Heart right ventricle (tissue), 16 donors: ENCODE measurements at regions not wholly inside any gene's neighbourhood (a gene's known extent, or its start where the extent isn't known, plus 50 kb on each side); places are given as distances from the start of the nearest gene placed in this dataset.
"Not testable (repeated sequence)": the region's sequence is repeated elsewhere in the genome, so short reads cannot be mapped to it uniquely, and the experiment has no call there.

ENCODE experiments used
- ATAC-seq, 8 donors: fragments of 200-7000 bp; cut with Tn5 transposase; one replicate each; pipeline ENCODE4 v1.9.1; 2020; ENCODE audit warnings: mild to moderate bottlenecking in 8 of 8, moderate library complexity in 8 of 8, moderate number of reproducible peaks in 1 of 8
- DNase-seq, 2 donors: peaks; one replicate each; pipeline ENCODE4 v3.0.0-alpha.2; 2020
- H3K27ac ChIP-seq, 10 donors: fragments of 200-600 bp; sonication (generic) in 2 of 10; one replicate each; pipeline versions ENCODE4 v1.5.0 to v1.8.0; 2020 to 2022; ENCODE audit warnings: mild to moderate bottlenecking in 3 of 10
- H3K27me3 ChIP-seq, 7 donors: fragments of 200-600 bp; one replicate each; pipeline ENCODE4 v1.8.0; 2021 to 2022; ENCODE audit warnings: mild to moderate bottlenecking in 2 of 7
- H3K36me3 ChIP-seq, 9 donors: fragments of 200-600 bp; sonication (generic) in 1 of 9; one replicate each; pipeline versions ENCODE4 v1.5.0 to v1.8.0; 2020 to 2022; ENCODE audit warnings: mild to moderate bottlenecking in 2 of 9
- H3K4me1 ChIP-seq, 9 donors: fragments of 200-600 bp; sonication (generic) in 1 of 9; one replicate each; pipeline versions ENCODE4 v1.5.0 to v1.8.0; 2020 to 2022; ENCODE audit warnings: mild to moderate bottlenecking in 4 of 9
- H3K4me3 ChIP-seq, 10 donors: fragments of 200-600 bp; sonication (generic) in 2 of 10; one replicate each; pipeline versions ENCODE4 v1.5.0 to v1.8.0; 2020 to 2022; ENCODE audit warnings: mild to moderate bottlenecking in 7 of 10, moderate library complexity in 2 of 10
- H3K9me3 ChIP-seq, 11 donors: fragments of 200-600 bp in 10 of 11; sonication (generic) in 2 of 11; one replicate each; pipeline versions ENCODE4 v1.5.0 to v1.8.0; 2013 to 2022; ENCODE audit warnings: mild to moderate bottlenecking in 2 of 11, control low read depth in 1 of 11, moderate library complexity in 1 of 11
- CTCF ChIP-seq, 9 donors: fragments of 200-600 bp; sonication (generic) in 2 of 9; IDR thresholded peaks; one replicate each; pipeline versions ENCODE4 v1.5.0 to v1.8.0; 2021 to 2022; ENCODE audit warnings: antibody characterized with exemption in 9 of 9, mild to moderate bottlenecking in 5 of 9, moderate library complexity in 1 of 9
- WGBS, 2 donors: extraction: QIAGEN DNeasy Blood & Tissue Kit; methylation state at CpG; one replicate each; pipeline ENCODE4 v1.1.7; 2013; ENCODE audit warnings: inconsistent platforms in 1 of 2; 5-methylcytosine and 5-hydroxymethylcytosine counted together
- intact Hi-C, 10 donors: fragments of 100-400 bp; cut with DNase I; formaldehyde crosslinking; loops; one replicate each; pipeline versions ENCODE4 v1.11.1 to v1.14.2; 2022
- donor health status: Arrhythmogenic right ventricular cardiomyopathy.
- donor health status: ischemic (EF 13 %, LVEDD 7.1; RV severe dilation, severe dysfunction).
- donor health status: healthy with polysubstance abuse.
- donor health status: DM: no; HTN: yes; CAD: no.
- donor health status: DM: no; HTN: no; CAD: no.
- donor health status: ischemic (EF 25% LVEDD 6.9; RV normal size, moderate dysfunction).
- donor health status: ischemic (EF 25% LVEDD 5.7; RV mildly dilated, moderate dysfunction).
- donor health status: healthy.
- donor health status: DM: yes; HTN: yes; CAD: no.
- donor health status: Ischemic cardiomyopathy.
- donor health status: ischemic (EF 35%, LVEDD 5.7; RV mildly dilated, moderate dysfunction).
- donor health status: nonischemic (EF 11% LVEDD 7.7; RV severe dilation, severe dysfunction).
- donor health status: DM: yes; HTN: yes; CAD: no.
- donor health status: PGD.
- donor health status: ischemic (EF 29% LVEDD 5.4; RV normal size, mild dysfunction).
- donor health status: nonischemic (EF 23%, LVEDD 6.1; RV moderate dilation, normal function).

- ATAC-seq (peak; percentile 25 to 88 (median 76)), DNase-seq (peak in 1 of 2 donors; percentile 4)
- Histone ChIP-seq H3K4me1 (peaks cover 0 to 15% (median 6%) of the 10 kb centered on the region in 9 donors), H3K4me3 (no peak overlapping the region), H3K27me3 (no peaks in the 10 kb centered on the region), H3K27ac (peak overlapping the region in 8 of 10 donors; percentile 15 to 79 (median 52)), H3K9me3 (no peaks in the 10 kb centered on the region), H3K36me3 (no peaks in the 10 kb centered on the region)
- no peak for TF ChIP-seq CTCF (IDR thresholded peaks at IDR 0.05)
- intact Hi-C loops = no loop called here
- 30 to 40% methylated on average over 2 of the region's 2 CpGs for WGBS, 2 donors
Measured at GRCh38 chr18:51569153-51569552, 371.7 kb upstream of the MEX3C start.

DNA sequence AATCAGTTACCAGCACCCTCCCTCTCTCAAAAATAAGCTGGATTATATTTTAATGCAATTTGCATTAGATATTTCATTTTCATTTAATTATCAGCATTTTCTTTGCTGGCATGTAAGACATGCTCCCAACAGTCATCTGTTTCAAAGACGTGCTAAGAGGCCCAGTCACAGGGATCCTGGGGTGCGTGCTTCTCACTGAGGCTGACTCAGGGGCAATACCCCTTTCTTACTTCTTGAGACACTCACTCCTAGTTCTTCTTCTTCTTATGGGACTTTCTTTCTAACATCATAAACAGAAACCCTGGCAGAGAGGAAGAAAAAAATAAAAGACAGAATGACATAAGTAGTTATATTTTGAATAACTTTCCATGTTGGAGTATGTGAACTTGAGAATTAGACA, 372.1 kb upstream of the MEX3C start:
- intact Hi-C loops = no loop called here

GRCh38 chr18:51570071-51570470, 372.6 kb upstream of the MEX3C start:
- H3K4me3 ChIP-seq, ATAC-seq, H3K9me3 ChIP-seq, H3K36me3 ChIP-seq, intact Hi-C loops, H3K27me3 ChIP-seq, DNase-seq: not testable (repeated sequence)
- Histone ChIP-seq H3K27ac (peak overlapping the region in 1 of 10 donors; percentile 53), H3K4me1 (peaks cover 0 to 15% (median 6%) of the 10 kb centered on the region in 9 donors)
- WGBS, 2 donors = 71 to 88% methylated on average over 4 of the region's 4 CpGs

More for the DNA sequence above, 372.1 kb upstream of the MEX3C start:
- no peak for DNase-seq
- ATAC-seq = peak in 1 of 8 donors; percentile 27
- H3K9me3 ChIP-seq = no peaks in the 10 kb centered on the region
- H3K27me3 ChIP-seq = no peaks in the 10 kb centered on the region
- WGBS, 2 donors = 37 to 61% methylated on average over 2 of the region's 2 CpGs
- H3K4me1 ChIP-seq = peaks cover 0 to 15% (median 6%) of the 10 kb centered on the region in 9 donors
- H3K36me3 ChIP-seq = no peaks in the 10 kb centered on the region
- no peak for TF ChIP-seq CTCF (IDR thresholded peaks at IDR 0.05)
- no peak overlapping the region for H3K4me3 ChIP-seq
- H3K27ac ChIP-seq = peak overlapping the region in 7 of 10 donors; percentile 29 to 79 (median 53)

DNA sequence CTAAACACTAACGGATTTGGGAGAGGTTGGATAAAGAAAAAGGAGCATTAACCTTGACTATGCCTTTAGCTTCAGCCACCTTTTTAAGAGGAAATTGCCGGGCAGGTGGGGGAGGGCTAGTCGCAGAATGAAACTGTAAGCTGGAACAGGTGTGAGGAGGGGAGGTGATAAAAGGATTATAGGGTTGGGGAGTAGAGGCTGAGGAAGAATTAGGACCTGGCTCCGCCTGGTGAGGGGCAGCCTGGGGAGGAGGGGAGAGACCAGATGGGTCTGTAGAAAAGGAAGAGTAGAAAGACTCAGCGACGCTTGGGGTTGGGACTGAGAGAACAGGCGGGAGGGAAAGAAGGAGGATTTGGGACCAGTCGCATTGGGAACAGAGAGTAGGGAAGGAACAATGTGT, 376.4 kb upstream of the MEX3C start:
- peaks cover 0 to 13% (median 0%) of the 10 kb centered on the region in 11 donors for H3K9me3 ChIP-seq
- H3K27me3 ChIP-seq, H3K4me3 ChIP-seq, H3K27ac ChIP-seq, DNase-seq, intact Hi-C loops, ATAC-seq, H3K36me3 ChIP-seq: not testable (repeated sequence)
- peaks cover 0 to 11% (median 4%) of the 10 kb centered on the region in 9 donors for H3K4me1 ChIP-seq
- 64 to 65% methylated on average over 7 of the region's 8 CpGs for WGBS, 2 donors

- H3K4me1 ChIP-seq = no peaks in the 10 kb centered on the region
- no peak overlapping the region for H3K4me3 ChIP-seq
- H3K9me3 ChIP-seq = peaks cover 0 to 13% (median 0%) of the 10 kb centered on the region in 11 donors
- ATAC-seq (no peak), DNase-seq (no peak)
- TF ChIP-seq CTCF (IDR thresholded peaks at IDR 0.05) = no peak
- intact Hi-C loops = no loop called here
- H3K36me3 ChIP-seq = no peaks in the 10 kb centered on the region
- 82 to 87% methylated on average over 2 of the region's 2 CpGs for WGBS, 2 donors
- H3K27ac ChIP-seq = no peak overlapping the region
- no peaks in the 10 kb centered on the region for H3K27me3 ChIP-seq
Measured at GRCh38 chr18:51575171-51575570, 377.7 kb upstream of the MEX3C start.
